GM18511 (cell line): ENCODE measurements at regions not wholly inside any gene's neighbourhood (a gene's known extent, or its start where the extent isn't known, plus 50 kb on each side); places are given as distances from the start of the nearest gene placed in this dataset.
"Not testable (repeated sequence)": the region's sequence is repeated elsewhere in the genome, so short reads cannot be mapped to it uniquely, and the experiment has no call there.

Source experiments
- ATAC-seq: cut with Tn5 transposase; IDR thresholded peaks from one replicate; pipeline ENCODE4 v1.9.1; 2021; ENCODE audit warnings: mild to moderate bottlenecking, moderate library complexity; ENCODE audit not compliant: unreplicated experiment

DNA sequence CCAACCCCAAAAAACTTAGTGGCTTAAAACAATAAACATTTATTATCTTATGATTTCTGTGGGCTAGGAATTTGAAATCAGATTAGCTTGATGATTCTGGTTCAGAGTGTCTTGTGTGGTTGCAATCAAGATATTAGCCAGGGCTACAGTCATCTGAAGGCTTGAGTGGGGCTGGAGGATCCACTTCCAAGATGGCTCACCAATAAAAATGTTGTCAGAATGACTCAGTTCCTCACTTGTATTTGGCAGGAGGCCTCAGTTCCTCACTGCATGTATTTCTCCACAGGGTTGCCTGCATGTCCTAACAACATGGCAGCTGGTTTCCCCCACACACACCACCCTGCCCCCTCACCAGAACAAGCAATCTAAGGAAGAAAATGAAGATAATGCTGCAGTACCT, 98.2 kb upstream of the NIPBL start:
- no peak for ATAC-seq

- ATAC-seq: not testable (repeated sequence)
Measured at GRCh38 chr5:36782612-36783011, 94.0 kb upstream of the NIPBL start.

DNA sequence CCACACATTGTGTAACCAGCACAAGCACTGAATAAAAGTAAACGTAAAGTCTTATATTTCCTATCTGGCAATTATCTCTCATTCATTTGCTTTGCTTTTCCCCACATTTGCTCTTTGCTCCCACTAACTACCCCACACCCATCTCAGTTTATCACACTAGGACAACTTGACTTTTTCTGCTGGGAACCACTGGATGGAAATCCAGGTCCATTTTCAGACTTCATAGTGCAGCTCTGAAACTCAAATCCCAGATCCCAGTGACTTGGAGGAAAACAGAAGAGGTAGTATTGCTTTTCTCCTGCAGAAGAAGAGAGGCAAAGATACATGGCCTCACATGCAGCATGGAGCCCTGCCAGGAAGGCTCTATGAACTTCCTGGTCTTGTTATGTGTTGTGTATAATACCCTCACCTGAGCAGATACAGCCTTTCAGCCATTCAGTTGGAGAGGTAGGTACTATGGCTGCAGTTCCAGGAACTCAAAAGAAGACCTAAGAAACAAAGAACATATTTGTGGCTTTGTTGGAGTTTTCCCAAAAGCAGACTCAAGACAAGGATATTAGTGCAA, 90.0 kb upstream of the NIPBL start:
- no peak for ATAC-seq

DNA sequence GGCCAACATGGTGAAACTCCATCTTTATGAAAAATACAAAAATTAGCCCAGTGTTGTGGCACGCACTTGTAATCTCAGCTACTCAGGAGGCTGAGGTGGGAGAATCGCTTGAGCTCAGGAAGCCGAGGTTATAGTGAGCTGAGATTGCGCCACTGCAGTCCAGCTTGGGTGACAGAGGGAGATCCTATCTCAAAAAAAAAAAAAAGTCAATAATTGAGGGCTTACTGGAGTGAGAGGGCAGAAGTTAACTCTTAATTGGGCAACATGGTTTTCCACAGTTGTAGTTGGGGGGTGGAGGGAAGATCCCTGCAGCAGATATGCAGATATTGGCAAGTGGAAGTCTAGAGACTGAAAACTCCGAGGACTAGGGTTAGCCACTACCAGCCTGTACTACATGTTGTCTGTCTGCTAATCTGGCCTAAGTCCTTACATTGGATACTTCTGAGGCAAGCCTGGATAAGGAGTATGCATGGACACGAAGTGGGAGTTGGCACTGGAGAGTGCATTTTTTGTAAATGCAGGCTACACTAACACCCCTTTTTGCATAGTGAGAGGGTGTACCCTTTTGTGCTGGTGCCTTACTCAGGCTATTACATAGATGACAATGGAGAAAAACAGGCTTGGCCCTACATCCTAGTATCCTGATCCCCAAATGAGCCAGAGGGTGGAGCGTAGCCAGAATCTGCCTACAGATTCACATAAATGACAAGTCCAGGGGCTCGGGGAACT, 89.0 kb upstream of the NIPBL start:
- ATAC-seq: no peak

DNA sequence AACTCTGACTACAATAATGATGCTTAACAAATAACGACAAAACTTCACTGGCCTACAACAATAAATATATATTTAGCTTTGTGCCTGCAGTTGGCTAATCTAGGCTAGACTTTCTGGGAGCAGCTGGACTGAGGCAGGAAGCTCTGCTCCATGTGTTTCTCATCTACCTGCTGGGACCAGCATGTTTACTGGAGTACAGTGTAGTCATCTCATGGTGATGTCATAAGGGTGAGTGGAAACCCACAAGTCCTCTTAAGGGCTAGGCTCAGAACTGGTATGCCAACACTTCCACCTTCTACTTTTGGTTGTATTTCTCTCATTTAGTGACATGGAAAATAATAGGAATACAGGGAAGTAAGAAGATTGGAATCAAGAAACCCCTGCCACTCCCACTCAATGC, 85.7 kb upstream of the NIPBL start:
- no peak for ATAC-seq

- ATAC-seq: no peak
Measured at GRCh38 chr5:36792560-36793180, 83.9 kb upstream of the NIPBL start.

- no peak for ATAC-seq
Measured at GRCh38 chr5:36795366-36795765, 81.2 kb upstream of the NIPBL start.

- ATAC-seq: no peak
Measured at GRCh38 chr5:36796155-36796554, 80.4 kb upstream of the NIPBL start.

DNA sequence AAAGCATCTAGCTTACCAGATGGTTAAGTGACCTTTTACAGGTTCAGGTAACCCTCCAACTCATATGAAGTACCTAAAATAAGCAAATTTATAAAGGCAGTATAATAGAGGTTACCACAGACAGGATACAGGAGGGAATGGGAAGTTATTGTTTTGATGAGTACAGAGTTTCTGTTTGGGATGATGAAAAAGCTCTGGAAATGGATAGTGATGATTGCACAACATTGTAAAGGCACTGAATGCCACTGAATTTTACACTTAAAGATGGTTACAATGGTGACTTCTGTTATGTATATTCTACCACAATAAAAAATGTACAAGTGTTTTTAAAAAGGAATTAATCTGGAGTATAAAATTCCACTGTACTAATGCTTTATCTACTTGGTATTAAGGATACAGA, 75.0 kb upstream of the NIPBL start:
- ATAC-seq: no peak

DNA sequence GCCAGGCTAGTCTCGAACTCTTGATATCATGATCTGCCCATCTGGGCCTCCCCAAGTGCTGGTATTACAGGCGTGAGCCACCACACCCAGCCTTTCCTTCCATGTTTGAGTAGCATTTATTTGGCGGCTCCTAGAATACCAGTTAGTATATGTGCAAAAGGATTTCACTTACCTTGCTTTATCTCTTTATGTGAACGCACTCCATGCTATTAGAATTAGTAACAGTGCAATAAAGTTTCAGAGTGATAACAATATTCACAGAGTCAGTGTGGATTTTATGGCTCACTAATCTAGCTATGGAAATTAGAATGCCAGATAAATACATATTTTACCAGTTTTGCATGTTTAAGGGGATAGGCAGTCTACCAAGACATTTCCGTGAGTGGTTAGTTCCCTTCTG, 74.4 kb upstream of the NIPBL start:
- ATAC-seq: no peak

GRCh38 chr5:36813249-36813648, 63.3 kb upstream of the NIPBL start:
- ATAC-seq: not testable (repeated sequence)

GRCh38 chr5:36815871-36816270, 60.7 kb upstream of the NIPBL start:
- ATAC-seq: no peak

DNA sequence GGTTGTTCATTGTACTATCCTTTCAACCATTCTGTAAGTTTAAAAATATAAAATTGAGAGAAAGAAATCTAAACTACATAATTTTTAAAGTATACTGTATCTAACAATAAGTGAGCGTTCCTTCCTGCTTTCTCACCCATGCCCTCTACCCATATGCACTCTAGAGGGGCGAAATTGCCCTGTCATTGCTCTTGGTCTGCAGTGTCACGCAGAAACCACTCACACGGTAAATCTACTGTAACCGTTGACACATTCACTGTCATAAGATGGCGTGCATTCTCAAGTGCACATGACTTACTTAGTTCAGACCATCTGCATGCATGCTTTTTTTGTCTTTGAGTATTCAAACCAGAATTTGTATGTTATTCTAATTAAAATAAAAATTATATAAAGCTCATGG, 55.7 kb upstream of the NIPBL start:
- no peak for ATAC-seq

GRCh38 chr5:36826694-36827093, 49.9 kb upstream of the NIPBL start:
- ATAC-seq: no peak
